Ishikawa (cell line): ENCODE measurements at regions not wholly inside any gene's neighbourhood (a gene's known extent, or its start where the extent isn't known, plus 50 kb on each side); places are given as distances from the start of the nearest gene placed in this dataset.

Experiments
- CEBPB ChIP-seq: IDR thresholded peaks from 2 replicates; pipeline ENCODE4 v1.6.1; 2012
- EGR1 ChIP-seq: IDR thresholded peaks from 2 replicates; pipeline ENCODE4 v1.6.1; 2012
- EP300 ChIP-seq: IDR thresholded peaks from 2 replicates; pipeline ENCODE4 v1.6.1; 2012; ENCODE audit warnings: borderline replicate concordance
- NFIC ChIP-seq: IDR thresholded peaks from 2 replicates; pipeline ENCODE4 v1.6.1; 2012
- RAD21 ChIP-seq: IDR thresholded peaks from 2 replicates; pipeline ENCODE4 v1.6.1; 2012; ENCODE audit warnings: low read depth
- TAF1 ChIP-seq: IDR thresholded peaks from 2 replicates; pipeline ENCODE4 v1.6.1; 2012; ENCODE audit warnings: low read depth, mild to moderate bottlenecking
- TCF12 ChIP-seq: IDR thresholded peaks from 2 replicates; pipeline ENCODE4 v1.6.1; 2012; ENCODE audit warnings: low read depth
- TEAD4 ChIP-seq: IDR thresholded peaks from 2 replicates; pipeline ENCODE4 v1.6.1; 2012
- YY1 ChIP-seq: IDR thresholded peaks from 2 replicates; pipeline ENCODE4 v1.6.1; 2012; ENCODE audit warnings: low read depth
- TF ChIP-seq, protein P1 (sequence below): IDR thresholded peaks from 2 replicates; pipeline ENCODE4 v1.6.1; 2012
- TF ChIP-seq, protein P2 (sequence below): IDR thresholded peaks from 2 replicates; pipeline ENCODE4 v1.6.1; 2012; ENCODE audit warnings: low read depth, mild to moderate bottlenecking
- TF ChIP-seq, protein P3 (sequence below): IDR thresholded peaks from 2 replicates; pipeline ENCODE4 v1.6.1; 2012

DNA sequence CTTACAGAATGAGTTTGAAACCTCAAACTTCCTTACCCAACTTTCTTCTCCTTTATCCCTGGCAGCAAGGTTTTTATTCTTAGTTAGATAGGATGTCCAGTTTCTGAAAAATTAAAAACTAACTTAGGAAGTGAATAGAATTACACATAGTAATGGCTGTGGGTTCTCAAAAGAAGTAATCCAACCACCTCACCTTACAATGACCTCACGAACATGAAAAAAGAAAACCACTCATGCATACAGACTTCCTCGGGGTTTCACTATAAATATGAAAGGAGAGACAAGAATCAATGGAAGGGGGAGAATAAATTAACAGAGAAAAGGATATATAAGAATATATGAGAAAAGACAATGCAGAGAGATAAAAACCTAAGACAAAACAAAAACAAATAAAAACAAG is 1044.3 kb upstream of the KLHL29 start:
- TF ChIP-seq CEBPB (no peak), TAF1 (no peak), EGR1 (no peak), RAD21 (no peak), NFIC (no peak), TCF12 (no peak), TEAD4 (no peak), YY1 (no peak), EP300 (no peak)
- TF ChIP-seq, protein P1, sequence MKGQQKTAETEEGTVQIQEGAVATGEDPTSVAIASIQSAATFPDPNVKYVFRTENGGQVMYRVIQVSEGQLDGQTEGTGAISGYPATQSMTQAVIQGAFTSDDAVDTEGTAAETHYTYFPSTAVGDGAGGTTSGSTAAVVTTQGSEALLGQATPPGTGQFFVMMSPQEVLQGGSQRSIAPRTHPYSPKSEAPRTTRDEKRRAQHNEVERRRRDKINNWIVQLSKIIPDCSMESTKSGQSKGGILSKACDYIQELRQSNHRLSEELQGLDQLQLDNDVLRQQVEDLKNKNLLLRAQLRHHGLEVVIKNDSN, result no peak
- TF ChIP-seq, protein P2, sequence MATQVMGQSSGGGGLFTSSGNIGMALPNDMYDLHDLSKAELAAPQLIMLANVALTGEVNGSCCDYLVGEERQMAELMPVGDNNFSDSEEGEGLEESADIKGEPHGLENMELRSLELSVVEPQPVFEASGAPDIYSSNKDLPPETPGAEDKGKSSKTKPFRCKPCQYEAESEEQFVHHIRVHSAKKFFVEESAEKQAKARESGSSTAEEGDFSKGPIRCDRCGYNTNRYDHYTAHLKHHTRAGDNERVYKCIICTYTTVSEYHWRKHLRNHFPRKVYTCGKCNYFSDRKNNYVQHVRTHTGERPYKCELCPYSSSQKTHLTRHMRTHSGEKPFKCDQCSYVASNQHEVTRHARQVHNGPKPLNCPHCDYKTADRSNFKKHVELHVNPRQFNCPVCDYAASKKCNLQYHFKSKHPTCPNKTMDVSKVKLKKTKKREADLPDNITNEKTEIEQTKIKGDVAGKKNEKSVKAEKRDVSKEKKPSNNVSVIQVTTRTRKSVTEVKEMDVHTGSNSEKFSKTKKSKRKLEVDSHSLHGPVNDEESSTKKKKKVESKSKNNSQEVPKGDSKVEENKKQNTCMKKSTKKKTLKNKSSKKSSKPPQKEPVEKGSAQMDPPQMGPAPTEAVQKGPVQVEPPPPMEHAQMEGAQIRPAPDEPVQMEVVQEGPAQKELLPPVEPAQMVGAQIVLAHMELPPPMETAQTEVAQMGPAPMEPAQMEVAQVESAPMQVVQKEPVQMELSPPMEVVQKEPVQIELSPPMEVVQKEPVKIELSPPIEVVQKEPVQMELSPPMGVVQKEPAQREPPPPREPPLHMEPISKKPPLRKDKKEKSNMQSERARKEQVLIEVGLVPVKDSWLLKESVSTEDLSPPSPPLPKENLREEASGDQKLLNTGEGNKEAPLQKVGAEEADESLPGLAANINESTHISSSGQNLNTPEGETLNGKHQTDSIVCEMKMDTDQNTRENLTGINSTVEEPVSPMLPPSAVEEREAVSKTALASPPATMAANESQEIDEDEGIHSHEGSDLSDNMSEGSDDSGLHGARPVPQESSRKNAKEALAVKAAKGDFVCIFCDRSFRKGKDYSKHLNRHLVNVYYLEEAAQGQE, result no peak
- TF ChIP-seq, protein P3, sequence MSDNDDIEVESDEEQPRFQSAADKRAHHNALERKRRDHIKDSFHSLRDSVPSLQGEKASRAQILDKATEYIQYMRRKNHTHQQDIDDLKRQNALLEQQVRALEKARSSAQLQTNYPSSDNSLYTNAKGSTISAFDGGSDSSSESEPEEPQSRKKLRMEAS, result no peak
